ENCODE measurements at regions not wholly inside any gene's neighbourhood (a gene's known extent, or its start where the extent isn't known, plus 50 kb on each side); places are given as distances from the start of the nearest gene placed in this dataset.
"Not testable (repeated sequence)": the region's sequence is repeated elsewhere in the genome, so short reads cannot be mapped to it uniquely, and the experiment has no call there.

- DNase-seq = no peak
These were observed 117.7 kb upstream of the GRM7 start for GRCh38 chr3:6743067-6743720.

GRCh38 chr3:6746443-6746842 is 114.5 kb upstream of the GRM7 start:
- DNase-seq = no peak

DNA sequence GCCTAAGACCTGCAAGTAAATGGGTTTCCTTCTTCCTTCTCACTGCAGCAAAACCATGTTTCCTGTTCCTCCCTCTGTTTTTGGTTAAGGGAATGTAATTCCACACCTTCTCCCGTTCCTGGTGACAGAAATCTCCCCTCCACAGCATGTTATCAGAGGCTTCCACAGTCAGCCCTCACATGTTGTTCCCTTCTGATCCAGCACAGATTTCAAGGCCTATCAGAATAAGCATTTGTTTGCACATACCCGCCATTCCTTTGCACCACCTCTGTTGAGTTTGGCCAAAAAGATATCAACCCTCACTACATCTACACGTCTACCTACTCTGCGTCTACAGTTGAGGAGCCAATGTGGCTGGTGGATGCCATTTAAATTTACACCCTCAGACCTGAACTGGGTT is 113.9 kb upstream of the GRM7 start:
- DNase-seq = no peak

DNA sequence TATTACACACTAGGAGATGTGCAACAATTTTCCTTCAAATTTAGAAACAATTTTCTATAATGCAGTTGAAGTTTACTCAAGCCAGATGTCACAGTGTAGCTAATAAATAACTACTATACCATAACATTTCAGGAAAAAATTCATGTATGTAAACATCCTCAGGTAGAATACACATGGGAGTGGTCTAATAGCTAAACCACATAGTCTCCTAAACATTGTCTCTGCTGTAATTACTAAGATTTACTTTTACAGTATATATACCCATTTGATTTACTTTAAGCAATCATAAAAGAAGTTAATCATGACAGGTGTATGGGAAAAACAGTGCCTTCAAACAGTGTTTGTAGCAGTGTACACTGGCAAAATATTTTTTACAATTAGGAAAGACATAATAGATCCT is 110.1 kb upstream of the GRM7 start:
- DNase-seq = no peak

DNA sequence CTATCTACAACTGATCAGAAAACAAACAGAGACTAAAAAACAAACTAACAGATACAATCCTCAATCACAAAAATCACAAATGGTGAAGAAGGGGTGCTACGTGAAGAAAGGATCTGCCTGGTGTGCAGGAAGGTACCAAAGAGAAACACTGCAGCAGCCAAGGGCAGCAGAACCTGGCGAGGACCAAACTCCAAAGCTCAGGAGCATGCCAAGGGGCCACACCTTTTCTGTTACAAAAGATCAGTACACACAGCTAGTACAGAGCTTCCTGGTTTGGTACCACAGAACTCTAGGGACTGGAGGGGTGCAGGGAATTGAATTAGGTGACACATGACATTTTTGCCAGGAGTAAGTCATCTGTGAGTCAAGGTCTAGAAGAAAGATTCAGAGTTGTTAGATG is 107.4 kb upstream of the GRM7 start:
- no peak for DNase-seq

- not testable (repeated sequence) for DNase-seq
These were observed 91.2 kb upstream of the GRM7 start for GRCh38 chr3:6769532-6770396.

GRCh38 chr3:6770397-6770690 is 90.6 kb upstream of the GRM7 start:
- DNase-seq = no peak

DNA sequence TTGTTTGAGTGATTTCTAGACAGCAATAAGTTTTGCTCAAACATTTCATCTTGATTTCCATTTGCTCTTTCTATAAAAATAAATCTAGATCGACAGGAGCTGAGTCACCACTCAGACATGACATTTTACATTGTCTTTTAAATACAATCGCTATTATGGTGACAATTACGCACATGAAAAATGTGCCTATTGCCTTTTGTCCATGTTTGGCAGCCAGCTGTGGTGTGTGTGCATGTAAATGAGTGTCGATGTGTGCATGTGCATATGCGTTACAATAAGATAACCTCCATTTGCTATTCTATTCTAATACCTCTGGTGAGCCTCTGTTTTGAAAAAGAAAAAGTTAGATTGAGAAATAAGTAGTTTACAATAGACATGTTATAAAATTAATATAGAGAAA is 89.7 kb upstream of the GRM7 start:
- DNase-seq = peak; percentile 8

DNA sequence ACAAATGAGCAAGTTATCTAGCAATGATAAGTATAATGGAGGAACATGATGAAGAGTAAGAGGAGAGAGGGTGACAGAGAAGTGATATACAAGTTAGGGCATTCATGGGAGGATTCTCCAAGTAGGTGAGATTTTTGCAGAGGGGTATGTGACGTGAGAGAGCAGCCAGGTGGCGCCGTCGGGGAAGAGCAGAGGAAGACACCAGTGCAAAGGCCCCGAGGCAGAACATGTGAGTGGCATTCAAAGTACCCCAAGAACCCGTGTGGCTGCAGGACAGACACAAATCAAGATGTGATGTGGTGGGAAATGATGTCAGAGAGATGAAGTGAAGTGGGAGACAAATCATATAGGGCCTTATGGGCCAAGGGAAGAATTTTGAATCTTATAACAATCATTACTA is 81.8 kb upstream of the GRM7 start:
- no peak for DNase-seq

GRCh38 chr3:6781092-6781491 is 79.8 kb upstream of the GRM7 start:
- DNase-seq = no peak

DNA sequence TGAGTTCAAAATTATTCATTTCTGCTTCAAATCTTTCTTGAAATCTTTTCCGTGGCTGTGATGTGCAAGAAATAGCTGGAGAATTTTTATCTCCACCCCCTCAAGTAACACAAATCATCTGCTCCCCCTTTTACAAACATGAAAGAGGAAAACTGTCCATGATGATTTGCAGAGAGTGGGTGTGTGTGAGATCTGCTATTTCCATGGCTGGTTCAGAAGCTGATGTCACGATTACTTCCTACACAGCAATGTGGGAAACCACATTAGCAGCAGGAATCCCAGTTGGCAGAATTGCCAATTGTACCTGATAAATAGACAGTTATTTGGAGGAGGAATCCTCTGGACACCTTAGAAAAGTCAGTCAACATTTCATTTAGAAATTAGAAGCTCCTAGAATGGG is 75.2 kb upstream of the GRM7 start:
- DNase-seq = no peak

- DNase-seq = no peak
These were observed 69.8 kb upstream of the GRM7 start for GRCh38 chr3:6791161-6791560.

DNA sequence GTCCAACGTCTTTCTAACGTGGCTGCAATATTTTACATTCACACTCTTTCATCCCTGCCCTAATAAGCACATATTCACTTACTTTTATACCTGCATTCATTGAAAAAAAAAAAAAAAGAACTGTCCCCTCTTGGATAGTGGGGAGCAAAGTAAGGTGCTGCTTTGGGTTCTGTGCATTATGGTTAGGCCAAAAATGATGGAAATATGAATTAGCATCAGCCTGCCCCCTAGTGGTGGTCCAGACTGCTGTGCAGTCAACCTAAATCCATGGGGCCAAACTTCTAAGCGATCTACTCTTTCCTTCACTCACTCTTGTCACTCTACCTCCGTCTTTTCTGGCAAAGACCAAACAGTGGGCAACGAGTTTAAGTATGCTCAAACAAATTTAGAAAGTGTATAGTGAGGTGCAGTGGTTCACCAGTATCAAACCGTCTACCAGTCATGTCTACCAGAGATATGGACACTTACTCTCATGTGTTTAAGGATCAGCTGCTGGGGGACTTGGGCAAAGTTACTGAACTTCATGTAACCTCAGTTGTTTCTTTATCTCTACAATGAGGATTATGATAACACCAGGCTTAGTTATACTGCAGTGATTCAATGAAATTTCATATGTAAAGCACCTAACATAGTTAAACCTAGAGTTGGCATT is 61.5 kb upstream of the GRM7 start:
- no peak for DNase-seq

- no peak for DNase-seq
These were observed 57.3 kb upstream of the GRM7 start for GRCh38 chr3:6803619-6804018.

- DNase-seq = no peak
These were observed 55.7 kb upstream of the GRM7 start for GRCh38 chr3:6805236-6805635.

- no peak for DNase-seq
These were observed 53.9 kb upstream of the GRM7 start for GRCh38 chr3:6806991-6807390.

DNA sequence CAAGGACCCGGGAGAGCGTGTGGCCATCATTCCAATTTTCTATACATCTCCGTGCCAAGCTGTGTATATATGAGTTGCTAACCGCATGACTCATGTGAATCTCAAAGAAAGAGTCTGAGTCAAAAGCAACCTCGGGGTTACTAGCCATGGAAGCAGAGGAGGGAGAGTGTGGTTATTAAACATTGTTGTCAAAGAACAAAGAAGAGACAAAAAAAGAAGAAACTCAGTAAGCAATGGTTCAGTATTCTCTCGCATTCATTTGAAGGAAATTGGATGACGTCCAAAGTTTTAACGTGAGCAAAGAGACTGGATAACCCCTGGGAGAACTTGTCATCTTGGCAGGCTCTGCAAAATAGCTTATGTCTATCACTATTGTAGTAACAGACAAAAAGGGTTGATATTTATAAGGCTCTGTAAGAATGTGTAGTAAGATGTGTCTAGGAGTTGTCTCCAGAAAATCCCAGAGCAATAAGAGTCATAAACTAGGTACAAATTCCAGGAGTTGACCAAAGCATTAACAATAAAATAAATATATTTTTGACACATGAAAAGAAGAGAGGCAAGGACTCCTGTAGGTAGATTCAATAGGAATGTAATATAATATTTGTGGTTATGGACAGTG is 52.8 kb upstream of the GRM7 start:
- DNase-seq = no peak

- no peak for DNase-seq
These were observed 51.6 kb upstream of the GRM7 start for GRCh38 chr3:6809349-6809748.

Measured in NCI-H774 (cell line).